Right cardiac atrium (tissue), 5 donors: ENCODE measurements at regions not wholly inside any gene's neighbourhood (a gene's known extent, or its start where the extent isn't known, plus 50 kb on each side); places are given as distances from the start of the nearest gene placed in this dataset.

ENCODE experiments used
- ATAC-seq, 2 donors: fragments of 200-7000 bp; cut with Tn5 transposase; one replicate each; pipeline versions ENCODE4 v1.8.0 to v1.9.1; 2020; ENCODE audit warnings: moderate library complexity in 2 of 2, mild to moderate bottlenecking in 1 of 2
- DNase-seq, 3 donors: peaks; one replicate each; pipeline ENCODE4 v3.0.0-alpha.2; 2020
- H3K27ac ChIP-seq: one replicate; pipeline ENCODE4 v1.5.1; 2013; ENCODE audit warnings: mild to moderate bottlenecking, low read length, control low read depth, moderate library complexity
- H3K27me3 ChIP-seq: one replicate; pipeline ENCODE4 v1.6.1; 2013; ENCODE audit not compliant: control insufficient read depth, insufficient read depth
- H3K4me1 ChIP-seq: one replicate; pipeline ENCODE4 v1.6.1; 2013; ENCODE audit warnings: low read length; ENCODE audit not compliant: control insufficient read depth, insufficient read depth
- H3K4me3 ChIP-seq: one replicate; pipeline ENCODE4 v1.5.1; 2013; ENCODE audit warnings: low read length, control low read depth
- H3K9me3 ChIP-seq: one replicate; pipeline ENCODE4 v1.6.1; 2013; ENCODE audit warnings: low read length; ENCODE audit not compliant: control insufficient read depth
- WGBS: extraction: QIAGEN DNeasy Blood & Tissue Kit; methylation state at CpG from one replicate; pipeline ENCODE4 v1.1.7; 2013; 5-methylcytosine and 5-hydroxymethylcytosine counted together
- intact Hi-C, 4 donors: fragments of 100-400 bp; cut with DNase I; formaldehyde crosslinking; loops; one replicate each; pipeline versions ENCODE4 v1.11.0 to v1.14.0; 2022 to 2023
- donor health status: healthy with polysubstance abuse.
- donor health status: DM: no; HTN: yes; CAD: no.
- donor health status: DM: no; HTN: no; CAD: no.
- donor health status: DM: no; HTN: yes; CAD: no; lungs with severe emphysema.
- donor health status: DM: yes; HTN: yes; CAD: no.

DNA sequence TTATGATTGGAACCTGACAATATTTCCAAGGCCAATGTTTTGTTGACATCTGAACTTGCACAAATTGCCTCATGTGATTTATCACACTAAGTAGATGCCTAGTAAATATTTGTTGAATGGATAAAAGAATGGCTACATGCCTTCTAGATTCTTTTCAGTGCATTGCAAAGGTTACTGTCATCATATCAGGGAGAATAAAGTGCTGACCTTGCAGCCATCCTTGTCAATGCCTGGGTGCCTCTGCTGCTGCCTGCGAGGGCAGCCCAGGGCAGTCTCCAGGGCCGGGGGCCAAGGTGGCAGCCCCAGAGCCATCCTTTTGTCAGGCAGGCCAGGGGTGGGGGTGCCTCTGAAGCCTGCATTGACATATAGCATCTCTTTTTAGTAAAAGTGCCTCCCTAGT lies 325.6 kb upstream of the MTNR1B start:
- peaks cover 2% of the 10 kb centered on the region for H3K4me1 ChIP-seq
- DNase-seq (no peak), ATAC-seq (no peak)
- H3K27me3 ChIP-seq: no peaks in the 10 kb centered on the region
- WGBS: 64% methylated on average over 2 of the region's 2 CpGs
- no peaks in the 10 kb centered on the region for H3K9me3 ChIP-seq
- no peak overlapping the region for H3K4me3 ChIP-seq
- intact Hi-C loops: no loop called here
- H3K27ac ChIP-seq: no peak overlapping the region

DNA sequence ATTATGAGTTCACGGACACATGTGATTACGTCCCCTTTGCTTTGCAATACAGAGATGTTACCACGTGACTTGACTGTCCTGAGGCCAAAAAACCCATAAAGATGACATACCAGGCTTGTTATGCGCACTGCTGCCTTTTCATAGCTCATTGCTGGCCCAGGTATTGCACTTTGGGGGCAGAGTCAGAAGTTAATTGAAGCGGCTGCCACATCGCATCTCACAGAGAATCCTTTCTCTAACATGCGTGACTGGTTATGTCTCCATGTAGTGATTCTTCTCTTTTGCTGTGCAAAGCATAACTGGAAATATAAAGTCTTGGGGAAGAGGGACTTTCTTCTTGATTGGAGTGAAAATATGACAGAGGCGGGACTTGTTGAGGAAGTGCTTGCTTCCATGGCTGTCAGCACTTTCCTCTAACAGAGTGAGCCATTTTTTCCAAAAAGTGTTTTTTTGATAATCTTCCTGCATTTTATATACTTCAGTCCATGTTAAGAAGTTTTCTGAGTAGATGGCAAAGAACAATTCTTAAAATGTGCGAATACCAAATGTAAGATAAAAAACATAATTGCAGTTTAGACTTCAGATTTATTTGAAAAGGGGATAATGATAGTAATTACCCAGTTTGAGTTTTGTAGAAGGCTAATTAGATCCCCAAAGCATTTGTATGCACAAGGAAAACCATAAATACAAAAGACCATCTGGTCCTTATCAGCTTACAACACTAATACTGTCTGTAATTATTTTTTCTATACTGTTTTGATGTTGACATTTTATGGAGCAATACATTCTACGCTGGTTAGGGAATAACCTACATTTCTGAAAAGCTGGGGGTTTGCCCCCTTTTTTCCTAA lies 324.6 kb upstream of the MTNR1B start:
- 84% methylated on average over 10 of the region's 10 CpGs for WGBS
- intact Hi-C loops: no loop called here
- no peaks in the 10 kb centered on the region for H3K27me3 ChIP-seq
- ATAC-seq (no peak), DNase-seq (no peak)
- no peak overlapping the region for H3K4me3 ChIP-seq
- H3K9me3 ChIP-seq: no peaks in the 10 kb centered on the region
- H3K27ac ChIP-seq: no peak overlapping the region
- peaks cover 2% of the 10 kb centered on the region for H3K4me1 ChIP-seq

GRCh38 chr11:92651159-92651558 lies 318.3 kb upstream of the MTNR1B start:
- intact Hi-C loops: no loop called here
- H3K27me3 ChIP-seq: no peaks in the 10 kb centered on the region
- no peak overlapping the region for H3K4me3 ChIP-seq
- no peak for DNase-seq
- H3K27ac ChIP-seq: no peak overlapping the region
- no peak for ATAC-seq
- no peaks in the 10 kb centered on the region for H3K4me1 ChIP-seq
- H3K9me3 ChIP-seq: no peaks in the 10 kb centered on the region
- 86% methylated on average over 2 of the region's 2 CpGs for WGBS

DNA sequence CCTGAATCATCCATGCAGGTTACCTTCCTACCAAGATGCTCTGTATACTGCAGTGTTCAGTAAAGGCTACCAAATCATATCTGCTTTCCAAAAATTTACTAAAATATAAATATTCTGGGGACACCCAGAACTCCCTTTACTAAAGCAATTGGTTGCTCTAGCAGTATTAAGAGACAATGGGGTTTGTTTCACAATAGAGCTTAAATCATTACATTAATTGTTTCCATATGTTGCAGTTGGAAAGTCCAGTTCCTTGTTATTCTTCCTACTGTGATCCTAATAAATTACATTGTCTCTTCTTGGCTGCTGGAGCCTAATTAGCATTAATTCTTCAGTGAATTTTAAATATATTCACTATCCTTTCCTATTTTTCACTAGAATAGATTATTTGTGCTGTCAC lies 316.0 kb upstream of the MTNR1B start:
- Histone ChIP-seq H3K27me3 (no peaks in the 10 kb centered on the region), H3K9me3 (no peaks in the 10 kb centered on the region), H3K4me3 (no peak overlapping the region), H3K4me1 (no peaks in the 10 kb centered on the region), H3K27ac (no peak overlapping the region)
- ATAC-seq (no peak), DNase-seq (no peak)
- intact Hi-C loops: no loop called here

DNA sequence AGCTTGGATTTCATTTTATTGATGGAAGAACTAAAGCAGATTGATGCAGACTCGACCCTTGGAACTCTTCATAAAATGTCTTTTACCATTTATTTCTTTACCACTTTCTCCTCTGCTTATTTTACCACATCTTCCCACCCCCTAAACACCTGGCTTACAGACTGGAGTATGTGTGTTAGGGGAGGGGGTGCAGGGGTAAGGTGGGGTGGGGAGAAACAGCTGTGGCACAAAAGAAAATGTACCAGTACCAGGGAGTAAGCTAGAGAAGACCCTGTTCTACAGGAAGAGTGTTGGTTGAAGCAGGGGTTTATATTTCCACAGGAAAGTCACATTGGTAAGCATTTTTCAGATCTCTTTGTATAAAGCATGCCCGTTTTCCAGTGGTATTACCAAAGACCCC lies 312.7 kb upstream of the MTNR1B start:
- Histone ChIP-seq H3K27me3 (no peaks in the 10 kb centered on the region), H3K9me3 (no peaks in the 10 kb centered on the region), H3K4me1 (no peaks in the 10 kb centered on the region), H3K4me3 (no peak overlapping the region), H3K27ac (no peak overlapping the region)
- no peak for ATAC-seq
- DNase-seq: no peak
- intact Hi-C loops: no loop called here
- 81% methylated on average over 2 of the region's 2 CpGs for WGBS

DNA sequence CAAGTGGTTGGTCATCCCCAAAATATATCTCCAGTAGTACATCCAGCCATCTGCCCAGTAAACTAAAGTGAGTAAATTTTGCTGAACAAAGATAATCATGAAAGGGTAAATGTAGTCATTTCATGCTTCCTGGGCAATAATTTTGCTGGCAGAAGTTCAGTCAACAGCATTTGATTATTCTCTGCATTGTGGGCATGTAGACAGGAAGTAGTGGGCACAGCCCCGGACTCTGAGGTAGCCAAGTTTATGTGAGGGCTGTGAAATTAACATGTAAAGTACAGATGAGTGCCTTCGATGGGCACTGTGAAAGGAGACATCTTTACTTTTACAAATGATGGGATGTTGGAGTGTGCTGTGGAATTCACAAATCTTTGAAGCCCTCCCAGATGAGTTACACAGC lies 312.2 kb upstream of the MTNR1B start:
- ATAC-seq (no peak), DNase-seq (no peak)
- Histone ChIP-seq H3K4me3 (no peak overlapping the region), H3K27me3 (no peaks in the 10 kb centered on the region), H3K4me1 (no peaks in the 10 kb centered on the region), H3K9me3 (no peaks in the 10 kb centered on the region), H3K27ac (no peak overlapping the region)
- WGBS: 83% methylated on average over 2 of the region's 2 CpGs
- intact Hi-C loops: no loop called here

DNA sequence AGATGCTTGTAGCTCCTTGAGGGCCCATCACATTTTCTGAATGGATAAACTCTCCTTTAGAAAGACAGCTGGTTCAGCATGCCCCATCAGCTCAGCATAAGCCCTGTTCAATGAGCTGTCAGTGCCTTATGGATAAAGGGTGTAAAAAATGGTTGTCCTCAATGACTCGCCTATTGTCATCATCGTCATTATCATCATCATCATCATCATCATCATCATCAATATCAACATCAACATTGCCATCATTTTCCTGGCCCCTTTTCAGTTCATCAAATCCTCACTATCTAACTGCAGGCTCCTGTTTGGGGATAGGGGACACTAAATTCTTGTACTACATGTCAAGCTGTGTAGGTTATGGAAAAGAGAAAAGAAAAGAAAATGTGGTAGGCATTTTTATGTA lies 310.7 kb upstream of the MTNR1B start:
- Histone ChIP-seq H3K27me3 (no peaks in the 10 kb centered on the region), H3K27ac (no peak overlapping the region), H3K4me3 (no peak overlapping the region), H3K4me1 (no peaks in the 10 kb centered on the region), H3K9me3 (no peaks in the 10 kb centered on the region)
- DNase-seq: no peak
- ATAC-seq: no peak
- WGBS: 87% methylated on average over 2 of the region's 2 CpGs
- intact Hi-C loops: no loop called here

- WGBS: 87% methylated on average over 3 of the region's 3 CpGs
- Histone ChIP-seq H3K27me3 (no peaks in the 10 kb centered on the region), H3K27ac (no peak overlapping the region), H3K4me3 (no peak overlapping the region), H3K9me3 (no peaks in the 10 kb centered on the region), H3K4me1 (no peaks in the 10 kb centered on the region)
- no peak for ATAC-seq
- no peak for DNase-seq
- intact Hi-C loops: no loop called here
Measured at GRCh38 chr11:92659793-92660192, 309.7 kb upstream of the MTNR1B start.

DNA sequence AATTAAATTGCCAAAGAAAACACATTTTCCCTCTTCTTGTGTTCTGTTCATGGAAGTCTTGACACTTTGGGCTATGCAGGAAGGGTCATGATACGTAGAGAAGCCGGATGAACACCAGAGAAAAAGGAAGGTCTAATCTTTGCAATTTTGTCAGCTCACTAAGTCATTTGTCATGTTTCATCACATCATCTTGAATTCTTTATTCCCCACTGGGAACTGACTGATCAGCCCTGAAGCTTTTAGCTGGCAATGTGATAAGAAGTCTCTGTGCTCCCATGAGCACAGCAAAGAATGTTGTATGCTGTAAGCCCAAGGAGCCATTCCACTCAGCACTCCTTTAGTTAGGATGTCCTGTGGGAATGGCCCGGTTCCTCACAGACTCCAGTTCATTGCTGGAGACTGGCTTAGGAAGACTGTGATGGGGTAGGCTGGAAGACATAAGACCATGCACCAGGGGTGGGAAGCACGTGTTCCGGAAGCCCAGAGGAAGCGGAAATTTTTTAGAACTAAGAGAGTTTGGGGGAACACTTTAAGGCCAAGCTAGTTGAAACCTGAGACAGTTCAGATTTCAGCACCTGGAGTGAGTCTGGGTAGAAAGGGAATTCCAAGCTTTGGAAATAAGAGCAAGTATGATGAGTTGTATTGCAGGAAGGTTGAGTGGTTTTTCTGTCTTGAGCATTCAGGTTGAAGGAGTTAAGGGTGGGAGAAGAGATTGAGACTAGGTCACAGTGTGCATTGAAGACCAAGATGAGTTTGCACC lies 306.7 kb upstream of the MTNR1B start:
- DNase-seq (no peak), ATAC-seq (no peak)
- Histone ChIP-seq H3K27me3 (no peaks in the 10 kb centered on the region), H3K4me3 (no peak overlapping the region), H3K9me3 (no peaks in the 10 kb centered on the region), H3K27ac (no peak overlapping the region), H3K4me1 (no peaks in the 10 kb centered on the region)
- 54% methylated on average over 6 of the region's 6 CpGs for WGBS
- intact Hi-C loops: no loop called here

DNA sequence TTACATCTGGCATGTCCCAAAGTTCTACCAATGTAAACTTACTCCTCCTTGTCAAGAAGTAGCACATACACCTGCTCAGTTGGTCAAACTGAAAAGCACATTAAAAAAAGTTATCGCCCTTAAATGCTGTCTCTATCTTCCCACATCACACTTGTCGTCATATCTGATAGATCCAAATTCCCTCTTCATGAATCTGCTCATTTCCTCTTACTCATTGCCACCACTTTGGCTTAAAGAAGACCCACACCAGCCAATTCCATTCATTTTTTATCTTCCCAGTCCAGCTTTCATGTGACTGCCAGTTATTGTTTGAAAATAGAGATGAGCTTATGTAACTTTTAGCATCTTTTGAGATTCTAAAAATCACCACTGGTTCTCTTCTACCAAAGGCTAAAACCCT lies 305.9 kb upstream of the MTNR1B start:
- H3K9me3 ChIP-seq: no peaks in the 10 kb centered on the region
- H3K27me3 ChIP-seq: no peaks in the 10 kb centered on the region
- 75% methylated on average over 2 of the region's 2 CpGs for WGBS
- intact Hi-C loops: no loop called here
- DNase-seq (no peak), ATAC-seq (no peak)
- H3K4me3 ChIP-seq: no peak overlapping the region
- H3K27ac ChIP-seq: no peak overlapping the region
- no peaks in the 10 kb centered on the region for H3K4me1 ChIP-seq

- DNase-seq: no peak
- no peak overlapping the region for H3K4me3 ChIP-seq
- WGBS: 53% methylated on average over 5 of the region's 5 CpGs
- no peaks in the 10 kb centered on the region for H3K27me3 ChIP-seq
- H3K27ac ChIP-seq: no peak overlapping the region
- H3K4me1 ChIP-seq: no peaks in the 10 kb centered on the region
- ATAC-seq: no peak
- H3K9me3 ChIP-seq: no peaks in the 10 kb centered on the region
- intact Hi-C loops: no loop called here
Measured at GRCh38 chr11:92667486-92668152, 301.8 kb upstream of the MTNR1B start.
